Immature natural killer cell (primary cell): ENCODE measurements at regions not wholly inside any gene's neighbourhood (a gene's known extent, or its start where the extent isn't known, plus 50 kb on each side); places are given as distances from the start of the nearest gene placed in this dataset.

Source experiments
- DNase-seq, 3 donors: peaks; one replicate each; pipeline ENCODE4 v3.0.0; 2022; ENCODE audit warnings: mixed read lengths in 1 of 3
- H3K27ac Mint-ChIP-seq, 6 donors: one replicate each; pipeline ENCODE4 v1.8.0; 2020; ENCODE audit warnings: mixed read lengths in 6 of 6, mild to moderate bottlenecking in 5 of 6, inconsistent platforms in 4 of 6, moderate library complexity in 3 of 6
- H3K27me3 Mint-ChIP-seq, 3 donors: one replicate each; pipeline ENCODE4 v1.8.0; 2020 to 2021; ENCODE audit warnings: low read depth in 3 of 3, mild to moderate bottlenecking in 3 of 3, mixed read lengths in 3 of 3, moderate library complexity in 3 of 3, inconsistent platforms in 1 of 3
- H3K36me3 Mint-ChIP-seq, 3 donors: one replicate each; pipeline ENCODE4 v1.8.0; 2020; ENCODE audit warnings: mixed read lengths in 3 of 3, inconsistent platforms in 2 of 3, mild to moderate bottlenecking in 2 of 3
- H3K4me1 Mint-ChIP-seq, 2 donors: one replicate each; pipeline ENCODE4 v1.8.0; 2020; ENCODE audit warnings: inconsistent platforms in 2 of 2, mild to moderate bottlenecking in 2 of 2, mixed read lengths in 2 of 2, moderate library complexity in 1 of 2
- H3K4me3 Mint-ChIP-seq, 5 donors: one replicate each; pipeline ENCODE4 v1.8.0; 2020; ENCODE audit warnings: mild to moderate bottlenecking in 5 of 5, mixed read lengths in 5 of 5, inconsistent platforms in 3 of 5, moderate library complexity in 3 of 5
- H3K9me3 Mint-ChIP-seq, 6 donors: one replicate each; pipeline ENCODE4 v1.8.0; 2020; ENCODE audit warnings: mild to moderate bottlenecking in 6 of 6, mixed read lengths in 6 of 6, inconsistent platforms in 4 of 6, moderate library complexity in 3 of 6

- DNase-seq: no peak
- Mint-ChIP-seq H3K4me3 (no peak overlapping the region), H3K36me3 (no peaks in the 10 kb centered on the region), H3K27ac (no peak overlapping the region), H3K27me3 (no peaks in the 10 kb centered on the region), H3K4me1 (no peaks in the 10 kb centered on the region), H3K9me3 (peaks cover 0 to 33% (median 6%) of the 10 kb centered on the region in 6 donors)
Measured at GRCh38 chr7:46847126-46847525, 734.8 kb downstream of the TNS3 start.

GRCh38 chr7:46844486-46844885 lies 737.4 kb downstream of the TNS3 start:
- Mint-ChIP-seq H3K9me3 (peaks cover 0 to 22% (median 6%) of the 10 kb centered on the region in 6 donors), H3K27ac (no peak overlapping the region), H3K27me3 (no peaks in the 10 kb centered on the region), H3K36me3 (no peaks in the 10 kb centered on the region), H3K4me1 (no peaks in the 10 kb centered on the region), H3K4me3 (no peak overlapping the region)
- DNase-seq: no peak

- no peak overlapping the region for H3K4me3 Mint-ChIP-seq
- no peaks in the 10 kb centered on the region for H3K36me3 Mint-ChIP-seq
- H3K4me1 Mint-ChIP-seq: no peaks in the 10 kb centered on the region
- H3K27ac Mint-ChIP-seq: no peak overlapping the region
- H3K9me3 Mint-ChIP-seq: peaks cover 0 to 15% (median 7%) of the 10 kb centered on the region in 6 donors
- no peaks in the 10 kb centered on the region for H3K27me3 Mint-ChIP-seq
- no peak for DNase-seq
Measured at GRCh38 chr7:46841248-46841647, 740.7 kb downstream of the TNS3 start.

GRCh38 chr7:46839651-46840050 lies 742.3 kb downstream of the TNS3 start:
- Mint-ChIP-seq H3K4me3 (no peak overlapping the region), H3K27ac (no peak overlapping the region), H3K4me1 (no peaks in the 10 kb centered on the region), H3K9me3 (peaks cover 0 to 9% (median 5%) of the 10 kb centered on the region in 6 donors), H3K36me3 (no peaks in the 10 kb centered on the region), H3K27me3 (no peaks in the 10 kb centered on the region)
- no peak for DNase-seq

- Mint-ChIP-seq H3K36me3 (no peaks in the 10 kb centered on the region), H3K9me3 (peaks cover 0 to 10% (median 6%) of the 10 kb centered on the region in 6 donors), H3K27ac (no peak overlapping the region), H3K4me1 (no peaks in the 10 kb centered on the region), H3K4me3 (no peak overlapping the region), H3K27me3 (peaks cover 0 to 5% (median 0%) of the 10 kb centered on the region in 3 donors)
- DNase-seq: no peak
Measured at GRCh38 chr7:46838463-46838862, 743.4 kb downstream of the TNS3 start.

- DNase-seq: no peak
- peaks cover 3 to 10% (median 5%) of the 10 kb centered on the region in 6 donors for H3K9me3 Mint-ChIP-seq
- H3K27me3 Mint-ChIP-seq: peaks cover 0 to 5% (median 0%) of the 10 kb centered on the region in 3 donors
- no peaks in the 10 kb centered on the region for H3K36me3 Mint-ChIP-seq
- no peak overlapping the region for H3K27ac Mint-ChIP-seq
- H3K4me1 Mint-ChIP-seq: no peaks in the 10 kb centered on the region
- H3K4me3 Mint-ChIP-seq: no peak overlapping the region
Measured at GRCh38 chr7:46835556-46835955, 746.4 kb downstream of the TNS3 start.

GRCh38 chr7:46834921-46835320 lies 747.0 kb downstream of the TNS3 start:
- H3K9me3 Mint-ChIP-seq: peaks cover 3 to 16% (median 6%) of the 10 kb centered on the region in 6 donors
- peaks cover 0 to 5% (median 0%) of the 10 kb centered on the region in 3 donors for H3K27me3 Mint-ChIP-seq
- H3K4me3 Mint-ChIP-seq: no peak overlapping the region
- H3K36me3 Mint-ChIP-seq: no peaks in the 10 kb centered on the region
- H3K4me1 Mint-ChIP-seq: no peaks in the 10 kb centered on the region
- no peak overlapping the region for H3K27ac Mint-ChIP-seq
- no peak for DNase-seq

GRCh38 chr7:46833197-46833596 lies 748.7 kb downstream of the TNS3 start:
- no peak for DNase-seq
- H3K9me3 Mint-ChIP-seq: peaks cover 3 to 16% (median 6%) of the 10 kb centered on the region in 6 donors
- peaks cover 0 to 5% (median 0%) of the 10 kb centered on the region in 3 donors for H3K27me3 Mint-ChIP-seq
- no peak overlapping the region for H3K4me3 Mint-ChIP-seq
- H3K4me1 Mint-ChIP-seq: no peaks in the 10 kb centered on the region
- no peak overlapping the region for H3K27ac Mint-ChIP-seq
- H3K36me3 Mint-ChIP-seq: no peaks in the 10 kb centered on the region

- Mint-ChIP-seq H3K9me3 (peaks cover 2 to 22% (median 8%) of the 10 kb centered on the region in 6 donors), H3K27me3 (peaks cover 0 to 5% (median 0%) of the 10 kb centered on the region in 3 donors), H3K36me3 (no peaks in the 10 kb centered on the region), H3K4me1 (no peaks in the 10 kb centered on the region), H3K4me3 (no peak overlapping the region), H3K27ac (no peak overlapping the region)
- DNase-seq: no peak
Measured at GRCh38 chr7:46832136-46832535, 749.8 kb downstream of the TNS3 start.

GRCh38 chr7:46819819-46820218 lies 762.1 kb downstream of the TNS3 start:
- no peak overlapping the region for H3K4me3 Mint-ChIP-seq
- no peak for DNase-seq
- H3K9me3 Mint-ChIP-seq: peaks cover 0 to 30% (median 6%) of the 10 kb centered on the region in 6 donors
- H3K27ac Mint-ChIP-seq: no peak overlapping the region
- H3K4me1 Mint-ChIP-seq: no peaks in the 10 kb centered on the region
- peaks cover 0 to 2% (median 0%) of the 10 kb centered on the region in 3 donors for H3K27me3 Mint-ChIP-seq
- H3K36me3 Mint-ChIP-seq: no peaks in the 10 kb centered on the region

GRCh38 chr7:46814516-46815250 lies 767.2 kb downstream of the TNS3 start:
- Mint-ChIP-seq H3K36me3 (no peaks in the 10 kb centered on the region), H3K27me3 (peaks cover 0 to 3% (median 0%) of the 10 kb centered on the region in 3 donors), H3K9me3 (peaks cover 4 to 46% (median 14%) of the 10 kb centered on the region in 6 donors)

GRCh38 chr7:46812101-46812675 lies 769.7 kb downstream of the TNS3 start:
- H3K27me3 Mint-ChIP-seq: peaks cover 0 to 3% (median 1%) of the 10 kb centered on the region in 3 donors
- no peak overlapping the region for H3K4me3 Mint-ChIP-seq
- no peaks in the 10 kb centered on the region for H3K36me3 Mint-ChIP-seq
- no peak for DNase-seq
- no peak overlapping the region for H3K27ac Mint-ChIP-seq
- H3K4me1 Mint-ChIP-seq: no peaks in the 10 kb centered on the region
- H3K9me3 Mint-ChIP-seq: peaks cover 6 to 54% (median 15%) of the 10 kb centered on the region in 6 donors

More at GRCh38 chr7:46814516-46815250, 767.2 kb downstream of the TNS3 start:
- no peak overlapping the region for H3K27ac Mint-ChIP-seq
- no peak overlapping the region for H3K4me3 Mint-ChIP-seq
- no peaks in the 10 kb centered on the region for H3K4me1 Mint-ChIP-seq
- DNase-seq: no peak

- Mint-ChIP-seq H3K4me3 (no peak overlapping the region), H3K36me3 (no peaks in the 10 kb centered on the region), H3K4me1 (no peaks in the 10 kb centered on the region), H3K27me3 (peaks cover 0 to 3% (median 1%) of the 10 kb centered on the region in 3 donors), H3K27ac (no peak overlapping the region), H3K9me3 (peaks cover 2 to 55% (median 15%) of the 10 kb centered on the region in 6 donors)
- no peak for DNase-seq
Measured at GRCh38 chr7:46811529-46811928, 770.4 kb downstream of the TNS3 start.

- no peak overlapping the region for H3K27ac Mint-ChIP-seq
- H3K27me3 Mint-ChIP-seq: peaks cover 0 to 3% (median 1%) of the 10 kb centered on the region in 3 donors
- no peaks in the 10 kb centered on the region for H3K4me1 Mint-ChIP-seq
- no peaks in the 10 kb centered on the region for H3K36me3 Mint-ChIP-seq
- peaks cover 2 to 56% (median 15%) of the 10 kb centered on the region in 6 donors for H3K9me3 Mint-ChIP-seq
- DNase-seq: no peak
- no peak overlapping the region for H3K4me3 Mint-ChIP-seq
Measured at GRCh38 chr7:46810986-46811385, 770.9 kb downstream of the TNS3 start.
